ENCODE measurements at regions not wholly inside any gene's neighbourhood (a gene's known extent, or its start where the extent isn't known, plus 50 kb on each side); places are given as distances from the start of the nearest gene placed in this dataset.
"Not testable (repeated sequence)": the region's sequence is repeated elsewhere in the genome, so short reads cannot be mapped to it uniquely, and the experiment has no call there.

GRCh38 chr7:138195151-138195571, 118.9 kb downstream of the AKR1D1 start:
- 0 out of 3 replicates have a peak, but pooled peaks have one; percentile 23 for ATAC-seq (ENCODE audit: low read depth)
- Histone ChIP-seq H3K4me1 (ENCODE audit: insufficient read depth, poor library complexity, severe bottlenecking) (no peaks in the 10 kb centered on the region), H3K4me3 (ENCODE audit: severe bottlenecking) (no peak overlapping the region), H3K27me3 (ENCODE audit: insufficient read depth, poor library complexity, severe bottlenecking) (no peaks in the 10 kb centered on the region), H3K36me3 (ENCODE audit: low read depth) (no peaks in the 10 kb centered on the region), H3K9me3 (ENCODE audit: severe bottlenecking) (no peaks in the 10 kb centered on the region), H3K27ac (ENCODE audit: poor library complexity, severe bottlenecking) (no peak overlapping the region)
- no peak for DNase-seq (ENCODE audit: low spot score)
- no peak for TF ChIP-seq CTCF (IDR thresholded peaks at IDR 0.05; ENCODE audit: poor library complexity, severe bottlenecking)

GRCh38 chr7:138196503-138196946, 120.3 kb downstream of the AKR1D1 start:
- DNase-seq (ENCODE audit: low spot score); H3K4me1 ChIP-seq (ENCODE audit: insufficient read depth, poor library complexity, severe bottlenecking); ATAC-seq (ENCODE audit: low read depth); H3K4me3 ChIP-seq (ENCODE audit: severe bottlenecking); H3K27ac ChIP-seq (ENCODE audit: poor library complexity, severe bottlenecking); H3K9me3 ChIP-seq (ENCODE audit: severe bottlenecking); H3K27me3 ChIP-seq (ENCODE audit: insufficient read depth, poor library complexity, severe bottlenecking); H3K36me3 ChIP-seq (ENCODE audit: low read depth): not testable (repeated sequence)

GRCh38 chr7:138196971-138197896, 121.0 kb downstream of the AKR1D1 start:
- DNase-seq (ENCODE audit: low spot score), result no peak
- H3K4me1 ChIP-seq (ENCODE audit: insufficient read depth, poor library complexity, severe bottlenecking), result no peaks in the 10 kb centered on the region
- no peaks in the 10 kb centered on the region for H3K36me3 ChIP-seq (ENCODE audit: low read depth)
- ATAC-seq (ENCODE audit: low read depth), result no peak
- no peak overlapping the region for H3K27ac ChIP-seq (ENCODE audit: poor library complexity, severe bottlenecking)
- H3K4me3 ChIP-seq (ENCODE audit: severe bottlenecking), result no peak overlapping the region
- no peaks in the 10 kb centered on the region for H3K9me3 ChIP-seq (ENCODE audit: severe bottlenecking)
- TF ChIP-seq CTCF (IDR thresholded peaks at IDR 0.05; ENCODE audit: poor library complexity, severe bottlenecking), result no peak
- H3K27me3 ChIP-seq (ENCODE audit: insufficient read depth, poor library complexity, severe bottlenecking), result no peaks in the 10 kb centered on the region

GRCh38 chr7:138204285-138204981, 128.2 kb downstream of the AKR1D1 start:
- Histone ChIP-seq H3K27ac (ENCODE audit: poor library complexity, severe bottlenecking) (no peak overlapping the region), H3K9me3 (ENCODE audit: severe bottlenecking) (no peaks in the 10 kb centered on the region), H3K36me3 (ENCODE audit: low read depth) (no peaks in the 10 kb centered on the region), H3K4me1 (ENCODE audit: insufficient read depth, poor library complexity, severe bottlenecking) (no peaks in the 10 kb centered on the region), H3K27me3 (ENCODE audit: insufficient read depth, poor library complexity, severe bottlenecking) (no peaks in the 10 kb centered on the region), H3K4me3 (ENCODE audit: severe bottlenecking) (no peak overlapping the region)
- ATAC-seq (ENCODE audit: low read depth) (no peak), DNase-seq (ENCODE audit: low spot score) (no peak)
- no peak for TF ChIP-seq CTCF (IDR thresholded peaks at IDR 0.05; ENCODE audit: poor library complexity, severe bottlenecking)

GRCh38 chr7:138204982-138205298, 128.7 kb downstream of the AKR1D1 start:
- Histone ChIP-seq H3K27me3 (ENCODE audit: insufficient read depth, poor library complexity, severe bottlenecking) (no peaks in the 10 kb centered on the region), H3K4me3 (ENCODE audit: severe bottlenecking) (no peak overlapping the region), H3K36me3 (ENCODE audit: low read depth) (no peaks in the 10 kb centered on the region), H3K9me3 (ENCODE audit: severe bottlenecking) (no peaks in the 10 kb centered on the region), H3K27ac (ENCODE audit: poor library complexity, severe bottlenecking) (no peak overlapping the region), H3K4me1 (ENCODE audit: insufficient read depth, poor library complexity, severe bottlenecking) (no peaks in the 10 kb centered on the region)
- TF ChIP-seq CTCF (IDR thresholded peaks at IDR 0.05; ENCODE audit: poor library complexity, severe bottlenecking), result no peak
- DNase-seq (ENCODE audit: low spot score) (no peak), ATAC-seq (ENCODE audit: low read depth) (no peak)
